Muscle layer of colon (tissue), 2 donors: ENCODE measurements at regions not wholly inside any gene's neighbourhood (a gene's known extent, or its start where the extent isn't known, plus 50 kb on each side); places are given as distances from the start of the nearest gene placed in this dataset.

Experiments used
- H3K27ac ChIP-seq: one replicate; pipeline ENCODE4 v1.7.0; 2013; ENCODE audit warnings: low read depth, mild to moderate bottlenecking, low read length, moderate library complexity
- H3K27me3 ChIP-seq, 2 donors: one replicate each; pipeline ENCODE4 v1.7.0; 2013; ENCODE audit warnings: low read length in 2 of 2, mild to moderate bottlenecking in 2 of 2; ENCODE audit not compliant: insufficient read depth in 2 of 2, control insufficient read depth in 1 of 2
- H3K36me3 ChIP-seq: one replicate; pipeline ENCODE4 v1.7.0; 2013; ENCODE audit warnings: mild to moderate bottlenecking, low read length; ENCODE audit not compliant: insufficient read depth
- H3K4me1 ChIP-seq: one replicate; pipeline ENCODE4 v1.7.0; 2013; ENCODE audit warnings: mild to moderate bottlenecking, low read length; ENCODE audit not compliant: insufficient read depth
- H3K4me3 ChIP-seq, 2 donors: one replicate each; pipeline ENCODE4 v1.7.0; 2013; ENCODE audit warnings: low read length in 2 of 2, low read depth in 1 of 2, mild to moderate bottlenecking in 1 of 2, moderate library complexity in 1 of 2
- H3K9ac ChIP-seq: one replicate; pipeline ENCODE4 v1.7.0; 2013; ENCODE audit warnings: low read length
- H3K9me3 ChIP-seq: one replicate; pipeline ENCODE4 v1.7.0; 2013; ENCODE audit warnings: mild to moderate bottlenecking, low read length
- donor health status: abdominal sarcoma.
- donor health status: Adenocarcinoma of cecum.

DNA sequence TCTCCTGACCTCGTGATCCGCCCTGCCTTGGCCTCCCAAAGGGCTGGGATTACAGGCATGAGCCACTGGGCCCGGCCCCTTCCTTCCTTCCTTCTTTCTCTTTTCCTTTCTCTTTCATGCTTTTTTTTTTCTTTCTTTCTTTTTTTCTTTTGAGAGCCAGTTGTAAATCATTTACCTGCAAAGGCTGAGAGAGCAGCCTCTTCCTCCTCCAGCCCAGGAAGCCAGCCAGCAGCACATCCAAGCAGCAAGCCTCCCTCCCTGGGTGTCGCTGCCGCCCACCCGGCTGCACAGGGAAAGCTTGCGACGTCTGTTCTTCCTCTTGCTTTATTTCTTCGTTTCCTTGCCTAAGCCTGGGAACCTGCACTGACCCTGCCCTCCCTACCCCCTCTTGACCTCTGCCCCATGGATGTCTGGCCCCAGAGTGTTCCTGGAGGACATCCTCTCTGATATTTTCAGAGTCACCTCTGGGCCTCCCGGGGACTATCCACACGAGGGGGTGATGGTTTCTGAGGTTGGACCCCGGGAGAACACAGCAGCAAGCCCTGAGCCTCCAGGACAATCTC lies 62.8 kb upstream of the MYL10 start:
- no peaks in the 10 kb centered on the region for H3K36me3 ChIP-seq
- no peak overlapping the region for H3K9ac ChIP-seq
- H3K27ac ChIP-seq: no peak overlapping the region
- H3K9me3 ChIP-seq: no peaks in the 10 kb centered on the region
- H3K4me3 ChIP-seq: no peak overlapping the region
- H3K27me3 ChIP-seq: no peaks in the 10 kb centered on the region
- peaks cover 3% of the 10 kb centered on the region for H3K4me1 ChIP-seq

DNA sequence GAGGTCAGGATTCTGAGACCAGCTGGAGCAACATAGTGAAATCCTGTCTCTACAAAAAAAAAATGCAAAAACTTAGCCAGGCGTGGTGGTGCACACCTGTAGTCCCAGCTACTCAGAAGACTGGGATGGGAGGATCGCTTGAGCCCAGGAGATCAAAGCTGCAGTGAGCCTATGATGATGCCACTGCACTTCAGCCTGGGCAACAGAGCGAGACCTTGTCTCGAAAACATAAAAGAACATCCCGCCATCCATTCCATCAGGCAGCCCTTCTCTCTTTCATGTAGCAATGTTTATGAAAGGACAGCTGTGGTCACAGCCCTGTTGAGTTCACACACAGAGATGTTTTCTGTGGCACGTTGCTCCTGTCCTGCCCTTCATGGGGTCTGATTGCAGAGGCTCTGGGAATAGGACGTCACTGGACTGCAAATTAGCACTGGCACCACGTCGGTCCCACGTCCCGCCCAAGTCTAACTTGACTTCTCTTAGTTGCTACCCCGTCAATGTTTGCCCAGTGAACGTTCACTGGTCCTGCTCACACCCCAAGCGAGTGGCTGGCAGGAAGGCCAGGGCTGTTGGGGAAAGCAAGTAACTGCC lies 64.5 kb upstream of the MYL10 start:
- Histone ChIP-seq H3K27ac (no peak overlapping the region), H3K27me3 (no peaks in the 10 kb centered on the region), H3K9me3 (no peaks in the 10 kb centered on the region)

DNA sequence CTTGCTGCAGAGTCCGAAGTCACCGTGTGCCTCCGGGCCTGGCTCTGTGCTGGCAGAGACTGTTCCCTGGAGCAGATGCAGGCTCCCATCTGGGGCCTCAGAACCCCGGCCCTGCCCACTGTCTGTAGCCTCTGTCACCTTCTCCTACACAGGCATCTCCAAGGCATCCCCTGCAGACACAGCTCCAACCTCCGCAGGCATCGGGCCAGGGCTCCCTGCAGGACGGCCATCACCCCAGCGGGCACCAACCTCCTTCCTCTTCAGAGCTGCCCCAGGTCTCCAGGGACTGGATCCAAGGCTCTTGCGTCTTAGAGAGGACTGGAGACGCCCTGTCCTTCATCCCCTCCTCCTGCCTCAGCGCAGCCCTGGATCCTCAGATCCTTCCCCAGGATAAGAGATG lies 69.9 kb upstream of the MYL10 start:
- Histone ChIP-seq H3K4me1 (no peaks in the 10 kb centered on the region), H3K4me3 (no peak overlapping the region), H3K36me3 (no peaks in the 10 kb centered on the region), H3K9me3 (no peaks in the 10 kb centered on the region), H3K27me3 (peaks cover 7 to 8% of the 10 kb centered on the region in 2 donors), H3K27ac (no peak overlapping the region), H3K9ac (no peak overlapping the region)

More for the DNA sequence above, 64.5 kb upstream of the MYL10 start:
- Histone ChIP-seq H3K4me1 (peaks cover 2% of the 10 kb centered on the region), H3K36me3 (no peaks in the 10 kb centered on the region), H3K9ac (no peak overlapping the region), H3K4me3 (no peak overlapping the region)

DNA sequence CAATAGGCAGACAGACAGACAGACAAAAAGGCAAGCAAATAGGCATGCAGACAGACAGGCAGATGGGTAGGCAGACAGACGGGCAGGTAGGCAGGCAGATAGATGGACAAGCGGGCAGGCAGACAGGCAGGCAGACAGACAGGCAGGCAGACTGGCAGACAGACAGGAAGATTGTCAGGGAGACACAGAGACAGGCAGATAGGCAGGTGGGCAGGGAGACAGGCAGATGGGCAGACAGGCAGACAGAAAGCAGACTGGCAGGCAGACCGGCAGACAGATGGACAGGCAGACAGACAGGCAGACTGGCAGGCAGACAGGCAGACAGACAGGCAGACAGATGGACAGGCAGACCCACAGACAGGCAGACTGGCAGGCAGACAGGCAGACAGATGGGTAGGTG lies 70.3 kb upstream of the MYL10 start:
- Histone ChIP-seq H3K9ac (no peak overlapping the region), H3K27ac (no peak overlapping the region), H3K4me1 (no peaks in the 10 kb centered on the region), H3K36me3 (no peaks in the 10 kb centered on the region), H3K27me3 (peaks cover 7 to 8% of the 10 kb centered on the region in 2 donors), H3K9me3 (no peaks in the 10 kb centered on the region), H3K4me3 (no peak overlapping the region)

DNA sequence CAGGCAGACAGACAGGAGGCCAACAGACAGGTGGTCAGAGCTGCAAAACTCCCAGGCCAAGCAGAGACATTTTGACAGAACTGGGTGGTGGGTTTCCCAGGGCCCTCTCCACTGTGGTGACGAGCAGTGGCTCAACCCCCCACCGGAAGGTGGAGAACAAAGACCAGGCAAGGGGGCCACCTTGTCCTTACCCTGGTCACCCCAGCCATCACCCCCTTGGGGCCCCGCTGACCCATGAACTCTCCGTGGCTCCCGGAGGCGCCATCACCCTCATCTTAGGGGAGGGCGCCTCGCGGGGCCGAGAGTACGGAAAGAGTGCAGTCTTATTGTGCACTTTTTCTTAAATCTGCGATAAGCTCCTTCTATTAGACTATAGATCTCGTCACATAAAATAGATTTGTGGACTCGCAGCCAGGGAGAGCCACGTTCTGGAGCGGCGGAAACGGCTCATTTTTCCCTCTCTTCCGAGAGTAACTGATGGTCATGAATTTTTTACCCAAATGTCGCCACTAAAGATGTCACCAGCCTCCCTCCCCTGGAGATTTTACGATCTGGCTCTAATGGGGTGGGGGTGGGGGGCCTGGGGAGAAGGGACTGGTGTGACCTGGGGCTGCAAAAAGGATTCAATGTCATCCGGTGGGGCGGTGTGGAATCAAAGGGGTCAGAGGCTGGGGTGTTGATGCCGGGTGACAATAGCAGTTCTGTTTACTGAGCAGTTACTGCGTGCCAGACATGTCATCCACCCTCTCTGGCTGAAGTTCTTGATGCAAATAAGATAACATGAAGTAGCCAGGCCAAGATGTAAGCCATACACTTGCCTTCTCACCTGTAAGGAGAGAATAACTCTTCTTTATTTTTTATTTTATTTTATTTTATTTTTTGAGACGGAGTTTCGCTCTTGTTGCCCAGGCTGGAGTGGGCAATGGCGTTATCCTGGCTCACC lies 71.1 kb upstream of the MYL10 start:
- Histone ChIP-seq H3K4me3 (no peak overlapping the region), H3K9me3 (no peaks in the 10 kb centered on the region), H3K27ac (no peak overlapping the region), H3K36me3 (no peaks in the 10 kb centered on the region), H3K9ac (no peak overlapping the region), H3K27me3 (peaks cover 7 to 8% of the 10 kb centered on the region in 2 donors), H3K4me1 (no peaks in the 10 kb centered on the region)

DNA sequence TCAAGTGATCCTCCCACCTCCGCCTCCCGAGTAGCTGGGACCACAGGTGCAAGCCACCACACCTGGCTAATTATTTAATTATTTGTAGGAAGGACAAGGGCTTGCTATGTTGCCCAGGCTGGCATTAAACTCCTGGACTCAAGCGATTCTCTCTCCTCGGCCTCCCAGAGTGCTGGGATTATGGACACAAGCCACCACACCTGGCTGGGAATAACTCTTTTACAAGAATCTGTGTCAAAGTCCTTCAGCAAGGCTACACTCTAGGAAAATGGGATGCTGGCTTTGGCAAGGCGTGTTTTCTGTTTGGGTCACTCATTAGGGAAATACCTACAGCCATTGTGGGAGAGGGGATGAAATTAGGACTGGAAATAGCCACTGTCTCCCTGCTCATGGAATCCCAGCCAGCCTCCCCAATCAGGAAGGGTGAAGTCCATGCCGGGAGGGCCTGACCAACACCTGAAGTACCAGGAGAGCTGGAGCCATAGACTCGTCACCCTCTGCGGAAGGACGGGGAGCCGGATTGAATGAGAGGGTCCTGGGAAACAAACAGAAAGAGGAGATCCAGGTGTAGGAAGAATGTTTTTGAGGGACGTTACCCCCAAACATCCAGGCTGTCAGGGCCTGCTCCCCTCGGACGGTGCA lies 72.2 kb upstream of the MYL10 start:
- peaks cover 7 to 8% of the 10 kb centered on the region in 2 donors for H3K27me3 ChIP-seq
- no peaks in the 10 kb centered on the region for H3K9me3 ChIP-seq
- H3K9ac ChIP-seq: no peak overlapping the region
- no peaks in the 10 kb centered on the region for H3K36me3 ChIP-seq
- H3K4me3 ChIP-seq: no peak overlapping the region
- H3K27ac ChIP-seq: no peak overlapping the region
- no peaks in the 10 kb centered on the region for H3K4me1 ChIP-seq

DNA sequence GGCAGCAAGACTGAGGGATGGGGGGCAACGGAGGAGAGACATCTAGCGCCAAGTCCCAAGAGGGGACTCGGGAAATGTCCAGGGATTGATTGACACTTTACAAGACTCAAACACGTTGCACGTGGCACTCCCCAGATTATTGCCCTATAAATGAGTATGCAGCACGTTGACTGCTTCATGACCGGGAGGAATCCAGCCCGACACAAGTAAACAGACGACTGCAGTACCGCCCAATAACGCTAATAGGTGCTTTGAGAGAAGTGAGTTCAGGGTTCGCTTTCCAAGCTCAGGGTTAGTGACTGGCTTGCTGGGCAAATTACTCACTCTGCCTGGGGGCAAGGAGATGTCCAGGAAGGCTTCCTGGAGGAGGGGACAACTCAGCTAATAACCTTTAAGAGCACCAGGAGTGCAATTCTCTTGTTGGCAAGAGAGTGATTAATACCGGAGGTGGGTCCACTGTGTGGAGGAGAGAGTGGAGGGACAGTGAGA lies 73.3 kb upstream of the MYL10 start:
- Histone ChIP-seq H3K9ac (no peak overlapping the region), H3K27ac (no peak overlapping the region), H3K9me3 (no peaks in the 10 kb centered on the region), H3K4me1 (no peaks in the 10 kb centered on the region), H3K27me3 (peaks cover 7 to 8% of the 10 kb centered on the region in 2 donors), H3K4me3 (no peak overlapping the region), H3K36me3 (no peaks in the 10 kb centered on the region)

DNA sequence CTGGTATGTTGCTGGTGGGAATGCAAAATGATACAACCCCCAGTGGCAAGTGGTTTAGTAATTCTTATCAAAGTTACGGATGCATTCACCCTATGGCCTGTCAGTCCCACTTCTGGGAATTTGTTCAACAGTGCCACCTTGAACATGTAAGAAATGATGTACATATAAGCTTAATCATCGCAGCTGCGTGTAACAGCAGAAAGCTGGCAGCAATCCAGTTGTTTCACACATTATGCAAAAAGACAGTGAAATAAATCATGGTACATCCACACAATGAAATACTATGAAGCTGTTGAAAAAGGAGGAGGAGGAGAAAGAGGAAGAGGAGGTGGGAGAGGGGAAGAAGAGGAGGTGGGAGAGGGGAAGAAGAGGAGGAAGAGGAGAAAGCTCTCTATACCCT lies 76.2 kb upstream of the MYL10 start:
- no peak overlapping the region for H3K4me3 ChIP-seq
- no peaks in the 10 kb centered on the region for H3K9me3 ChIP-seq
- H3K36me3 ChIP-seq: no peaks in the 10 kb centered on the region
- no peak overlapping the region for H3K9ac ChIP-seq
- no peak overlapping the region for H3K27ac ChIP-seq
- no peaks in the 10 kb centered on the region for H3K4me1 ChIP-seq
- H3K27me3 ChIP-seq: no peaks in the 10 kb centered on the region

DNA sequence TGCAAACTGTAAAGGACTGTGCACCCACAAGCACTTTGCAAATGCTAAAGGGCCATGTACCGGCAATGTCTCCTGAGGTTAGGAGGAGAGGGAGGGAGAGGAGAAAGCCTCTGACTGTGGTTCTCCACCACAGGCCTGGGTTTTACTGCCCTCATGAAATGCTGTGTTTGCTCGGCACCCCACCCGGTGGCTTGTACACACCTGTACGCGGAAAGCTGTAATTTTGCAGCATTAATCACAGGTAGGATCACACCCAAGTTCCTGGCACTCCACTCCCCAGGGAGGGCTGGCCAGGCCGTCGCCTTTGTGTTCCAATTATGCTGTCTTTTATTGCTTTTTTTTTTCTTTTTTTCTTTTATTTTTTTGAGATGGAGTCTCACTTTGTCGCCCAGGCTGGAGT lies 78.5 kb upstream of the MYL10 start:
- no peak overlapping the region for H3K4me3 ChIP-seq
- H3K9ac ChIP-seq: no peak overlapping the region
- no peaks in the 10 kb centered on the region for H3K36me3 ChIP-seq
- H3K27me3 ChIP-seq: no peaks in the 10 kb centered on the region
- no peak overlapping the region for H3K27ac ChIP-seq
- no peaks in the 10 kb centered on the region for H3K9me3 ChIP-seq
- H3K4me1 ChIP-seq: no peaks in the 10 kb centered on the region

DNA sequence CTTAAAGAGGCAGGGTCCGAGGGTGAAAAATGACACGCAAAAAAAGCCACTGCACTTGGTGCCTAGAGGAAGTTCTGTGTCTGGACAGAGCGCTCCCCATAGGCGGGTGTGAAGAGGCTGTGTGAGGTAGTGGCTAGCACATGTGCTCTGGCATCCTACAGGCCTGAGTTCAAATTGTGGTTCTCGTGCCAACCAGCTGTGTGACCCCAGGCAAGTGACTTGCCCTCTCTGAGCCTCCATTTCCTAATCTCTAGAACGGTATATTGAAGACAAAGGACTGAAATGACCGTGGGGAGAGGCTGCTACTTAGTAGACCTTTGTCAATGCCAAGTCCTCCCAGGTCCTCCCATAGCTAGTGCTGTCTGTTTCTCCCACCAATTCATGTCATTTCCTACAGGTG lies 79.1 kb upstream of the MYL10 start:
- Histone ChIP-seq H3K27ac (no peak overlapping the region), H3K9me3 (no peaks in the 10 kb centered on the region), H3K9ac (no peak overlapping the region)

DNA sequence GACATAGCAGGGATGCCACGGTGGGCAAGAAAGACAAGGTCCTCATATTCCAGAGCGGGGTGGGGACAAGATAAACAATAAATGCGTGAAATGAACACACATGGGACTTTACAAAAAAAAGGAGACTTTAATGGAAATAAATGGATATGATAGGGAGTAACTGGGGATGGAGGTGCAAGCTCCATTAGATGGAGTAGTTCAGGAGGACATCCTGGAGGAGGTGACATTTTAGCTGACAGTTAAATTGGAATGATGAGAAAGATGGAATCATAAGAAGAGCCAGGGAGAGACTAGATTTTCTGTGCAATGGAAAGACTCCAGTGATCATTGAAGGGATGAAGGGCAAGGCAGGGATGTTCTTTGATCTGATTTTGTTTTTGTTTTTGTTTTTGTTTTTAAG lies 83.6 kb upstream of the MYL10 start:
- no peaks in the 10 kb centered on the region for H3K9me3 ChIP-seq
- H3K9ac ChIP-seq: no peak overlapping the region
- no peaks in the 10 kb centered on the region for H3K4me1 ChIP-seq
- H3K27me3 ChIP-seq: no peaks in the 10 kb centered on the region
- H3K36me3 ChIP-seq: no peaks in the 10 kb centered on the region
- no peak overlapping the region for H3K4me3 ChIP-seq
- H3K27ac ChIP-seq: no peak overlapping the region

More for the DNA sequence above, 79.1 kb upstream of the MYL10 start:
- Histone ChIP-seq H3K36me3 (no peaks in the 10 kb centered on the region), H3K4me1 (no peaks in the 10 kb centered on the region), H3K27me3 (no peaks in the 10 kb centered on the region), H3K4me3 (no peak overlapping the region)
